Urinary bladder (tissue), 3 donors: ENCODE measurements at regions not wholly inside any gene's neighbourhood (a gene's known extent, or its start where the extent isn't known, plus 50 kb on each side); places are given as distances from the start of the nearest gene placed in this dataset.
"Not testable (repeated sequence)": the region's sequence is repeated elsewhere in the genome, so short reads cannot be mapped to it uniquely, and the experiment has no call there.

ENCODE experiments used
- DNase-seq: peaks from one replicate; pipeline ENCODE4 v3.0.0-alpha.2; 2015; ENCODE audit errors: extremely low spot score
- H3K27ac ChIP-seq: one replicate; pipeline ENCODE4 v1.5.1; 2013; ENCODE audit warnings: low read depth, mild to moderate bottlenecking, moderate library complexity
- H3K36me3 ChIP-seq: one replicate; pipeline ENCODE4 v1.6.1; 2013; ENCODE audit warnings: mild to moderate bottlenecking, moderate library complexity; ENCODE audit not compliant: insufficient read depth
- H3K4me1 ChIP-seq: one replicate; pipeline ENCODE4 v1.6.1; 2013; ENCODE audit warnings: mild to moderate bottlenecking, moderate library complexity; ENCODE audit not compliant: insufficient read depth
- H3K4me3 ChIP-seq: one replicate; pipeline ENCODE4 v1.5.1; 2013; ENCODE audit warnings: low read depth, low read length
- WGBS: extraction: QIAGEN DNeasy Blood & Tissue Kit; methylation state at CpG from one replicate; pipeline ENCODE4 v1.1.7; 2013; 5-methylcytosine and 5-hydroxymethylcytosine counted together
- donor health status: healthy with polysubstance abuse.
- donor health status: healthy.

- no peaks in the 10 kb centered on the region for H3K36me3 ChIP-seq
- H3K4me1 ChIP-seq, result no peaks in the 10 kb centered on the region
- 68% methylated on average over 2 of the region's 2 CpGs for WGBS
- H3K27ac ChIP-seq, result no peak overlapping the region
- no peak for DNase-seq
- H3K4me3 ChIP-seq, result no peak overlapping the region
These were observed 140.6 kb upstream of the GJE1 start for GRCh38 chr6:141992109-141992508.

GRCh38 chr6:141990840-141991239 is 141.9 kb upstream of the GJE1 start:
- Histone ChIP-seq H3K27ac (no peak overlapping the region), H3K4me1 (no peaks in the 10 kb centered on the region), H3K4me3 (no peak overlapping the region), H3K36me3 (no peaks in the 10 kb centered on the region)
- no peak for DNase-seq
- 56% methylated on average over 1 of the region's 1 CpG for WGBS

- WGBS, result 85% methylated on average over 1 of the region's 1 CpG
- DNase-seq, result no peak
- Histone ChIP-seq H3K4me1 (no peaks in the 10 kb centered on the region), H3K4me3 (no peak overlapping the region), H3K36me3 (no peaks in the 10 kb centered on the region), H3K27ac (no peak overlapping the region)
These were observed 143.1 kb upstream of the GJE1 start for GRCh38 chr6:141989706-141989959.

- no peak overlapping the region for H3K27ac ChIP-seq
- no peaks in the 10 kb centered on the region for H3K36me3 ChIP-seq
- H3K4me3 ChIP-seq, result no peak overlapping the region
- no peaks in the 10 kb centered on the region for H3K4me1 ChIP-seq
- DNase-seq, result no peak
- WGBS, result 36% methylated on average over 2 of the region's 2 CpGs
These were observed 143.6 kb upstream of the GJE1 start for GRCh38 chr6:141988954-141989705.

GRCh38 chr6:141988327-141988726 is 144.4 kb upstream of the GJE1 start:
- 53% methylated on average over 2 of the region's 2 CpGs for WGBS
- DNase-seq, result no peak
- Histone ChIP-seq H3K36me3 (no peaks in the 10 kb centered on the region), H3K4me3 (no peak overlapping the region), H3K27ac (no peak overlapping the region), H3K4me1 (no peaks in the 10 kb centered on the region)

- Histone ChIP-seq H3K4me1 (no peaks in the 10 kb centered on the region), H3K4me3 (no peak overlapping the region), H3K36me3 (no peaks in the 10 kb centered on the region), H3K27ac (no peak overlapping the region)
- WGBS, result 85% methylated on average over 4 of the region's 4 CpGs
- no peak for DNase-seq
These were observed 146.3 kb upstream of the GJE1 start for GRCh38 chr6:141986457-141986856.

GRCh38 chr6:141981190-141981589 is 151.5 kb upstream of the GJE1 start:
- H3K36me3 ChIP-seq, result no peaks in the 10 kb centered on the region

GRCh38 chr6:141977782-141978181 is 154.9 kb upstream of the GJE1 start:
- 89% methylated on average over 2 of the region's 2 CpGs for WGBS
- no peak for DNase-seq
- Histone ChIP-seq H3K4me1 (no peaks in the 10 kb centered on the region), H3K4me3 (no peak overlapping the region), H3K36me3 (no peaks in the 10 kb centered on the region), H3K27ac (no peak overlapping the region)

More at GRCh38 chr6:141981190-141981589, 151.5 kb upstream of the GJE1 start:
- no peak for DNase-seq
- Histone ChIP-seq H3K4me3 (no peak overlapping the region), H3K4me1 (no peaks in the 10 kb centered on the region), H3K27ac (no peak overlapping the region)

- Histone ChIP-seq H3K36me3 (no peaks in the 10 kb centered on the region), H3K27ac (no peak overlapping the region), H3K4me3 (no peak overlapping the region), H3K4me1 (no peaks in the 10 kb centered on the region)
- DNase-seq, result no peak
- WGBS, result 80% methylated on average over 1 of the region's 1 CpG
These were observed 155.7 kb upstream of the GJE1 start for GRCh38 chr6:141976994-141977393.

- not testable (repeated sequence) for H3K36me3 ChIP-seq, DNase-seq, H3K27ac ChIP-seq, H3K4me3 ChIP-seq, H3K4me1 ChIP-seq
- WGBS, result 78% methylated on average over 19 of the region's 19 CpGs
These were observed 162.8 kb upstream of the GJE1 start for GRCh38 chr6:141969768-141970415.

GRCh38 chr6:141969201-141969600 is 163.5 kb upstream of the GJE1 start:
- no peak for DNase-seq
- Histone ChIP-seq H3K4me3 (no peak overlapping the region), H3K27ac (no peak overlapping the region), H3K36me3 (no peaks in the 10 kb centered on the region), H3K4me1 (no peaks in the 10 kb centered on the region)
- 95% methylated on average over 7 of the region's 7 CpGs for WGBS

GRCh38 chr6:141968632-141969031 is 164.1 kb upstream of the GJE1 start:
- WGBS, result 89% methylated on average over 3 of the region's 3 CpGs
- H3K36me3 ChIP-seq, result no peaks in the 10 kb centered on the region
- DNase-seq, result no peak
- H3K4me3 ChIP-seq, result no peak overlapping the region
- no peaks in the 10 kb centered on the region for H3K4me1 ChIP-seq
- H3K27ac ChIP-seq, result no peak overlapping the region

- Histone ChIP-seq H3K4me3 (no peak overlapping the region), H3K4me1 (no peaks in the 10 kb centered on the region), H3K27ac (no peak overlapping the region), H3K36me3 (no peaks in the 10 kb centered on the region)
- DNase-seq, result no peak
- WGBS, result 48% methylated on average over 2 of the region's 2 CpGs
These were observed 167.6 kb upstream of the GJE1 start for GRCh38 chr6:141965016-141965545.

- H3K4me1 ChIP-seq, result no peaks in the 10 kb centered on the region
- H3K27ac ChIP-seq, result no peak overlapping the region
- 86% methylated on average over 3 of the region's 3 CpGs for WGBS
- no peak overlapping the region for H3K4me3 ChIP-seq
- no peaks in the 10 kb centered on the region for H3K36me3 ChIP-seq
- DNase-seq, result no peak
These were observed 169.0 kb upstream of the GJE1 start for GRCh38 chr6:141963543-141964295.
